GM18861 (cell line): ENCODE measurements at regions not wholly inside any gene's neighbourhood (a gene's known extent, or its start where the extent isn't known, plus 50 kb on each side); places are given as distances from the start of the nearest gene placed in this dataset.
"Not testable (repeated sequence)": the region's sequence is repeated elsewhere in the genome, so short reads cannot be mapped to it uniquely, and the experiment has no call there.

Experiments
- ATAC-seq: cut with Tn5 transposase; IDR thresholded peaks from one replicate; pipeline ENCODE4 v1.9.1; 2021; ENCODE audit not compliant: unreplicated experiment

- ATAC-seq = no peak
These were observed 73.0 kb downstream of the GBP6 start for GRCh38 chr1:89436856-89437255.

- ATAC-seq = not testable (repeated sequence)
These were observed 74.4 kb downstream of the GBP6 start for GRCh38 chr1:89438301-89438700.

DNA sequence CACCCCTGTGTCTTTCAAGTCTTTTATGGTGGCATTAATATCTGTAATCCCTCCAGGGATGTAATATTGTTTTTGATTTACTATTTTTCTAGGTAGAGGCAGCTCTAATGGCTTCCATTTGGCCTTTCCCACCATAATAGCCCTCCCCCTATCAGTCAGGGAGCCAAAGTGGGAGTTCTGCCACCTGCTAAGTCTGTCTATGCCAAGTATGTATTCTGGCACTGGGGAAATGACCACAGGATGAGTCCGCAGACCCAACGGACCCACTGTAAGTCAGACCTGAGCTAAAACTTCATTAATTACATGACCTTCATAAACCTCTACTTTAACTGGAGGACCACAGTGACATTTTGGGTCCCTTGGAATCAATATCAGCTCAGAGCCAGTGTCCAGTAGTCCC is 77.1 kb downstream of the GBP6 start:
- ATAC-seq = no peak

DNA sequence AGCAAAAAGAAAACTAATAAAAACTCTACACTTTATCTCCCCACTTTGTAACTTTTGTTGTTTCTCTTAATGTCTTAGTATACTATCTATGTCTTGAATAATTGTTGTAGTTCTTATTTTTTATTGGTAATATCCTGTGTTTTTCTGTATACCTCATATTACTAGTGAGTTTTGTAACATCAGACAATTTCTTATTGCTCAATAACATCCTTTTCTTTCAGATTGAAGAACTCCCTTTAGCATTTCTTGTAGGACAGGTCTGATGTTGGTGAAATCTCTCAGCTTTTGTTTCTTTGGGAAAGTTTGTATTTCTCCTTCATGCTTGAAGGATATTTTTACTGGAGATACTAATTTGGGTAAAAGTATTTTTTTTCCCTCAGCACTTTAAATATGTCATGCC is 79.8 kb upstream of the LRRC8B start:
- ATAC-seq = no peak

- no peak for ATAC-seq
These were observed 73.6 kb upstream of the LRRC8B start for GRCh38 chr1:89451011-89451410.

GRCh38 chr1:89453123-89453972 is 71.3 kb upstream of the LRRC8B start:
- ATAC-seq = no peak

GRCh38 chr1:89454845-89455521 is 69.6 kb upstream of the LRRC8B start:
- ATAC-seq = no peak

- no peak for ATAC-seq
These were observed 67.6 kb upstream of the LRRC8B start for GRCh38 chr1:89457046-89457445.

DNA sequence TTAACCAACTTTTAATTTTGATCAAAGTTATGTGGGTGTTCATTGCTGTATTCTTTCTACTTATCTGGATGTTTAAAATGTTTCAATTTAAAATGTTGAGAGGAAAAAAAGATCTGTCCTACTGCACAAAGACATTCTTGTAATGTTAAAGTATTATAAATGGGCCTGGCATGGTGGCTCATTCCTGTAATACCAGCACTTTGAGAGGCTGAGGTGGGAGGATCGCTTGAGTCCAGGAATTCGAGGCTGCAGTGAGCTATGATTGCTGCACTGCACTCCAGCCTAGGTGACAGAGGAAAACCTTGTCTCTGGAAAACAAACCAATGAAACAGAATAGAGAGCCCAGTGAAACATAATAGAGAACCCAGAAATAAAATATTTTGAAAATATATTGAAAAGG is 65.5 kb upstream of the LRRC8B start:
- no peak for ATAC-seq

- no peak for ATAC-seq
These were observed 64.3 kb upstream of the LRRC8B start for GRCh38 chr1:89460325-89460724.

DNA sequence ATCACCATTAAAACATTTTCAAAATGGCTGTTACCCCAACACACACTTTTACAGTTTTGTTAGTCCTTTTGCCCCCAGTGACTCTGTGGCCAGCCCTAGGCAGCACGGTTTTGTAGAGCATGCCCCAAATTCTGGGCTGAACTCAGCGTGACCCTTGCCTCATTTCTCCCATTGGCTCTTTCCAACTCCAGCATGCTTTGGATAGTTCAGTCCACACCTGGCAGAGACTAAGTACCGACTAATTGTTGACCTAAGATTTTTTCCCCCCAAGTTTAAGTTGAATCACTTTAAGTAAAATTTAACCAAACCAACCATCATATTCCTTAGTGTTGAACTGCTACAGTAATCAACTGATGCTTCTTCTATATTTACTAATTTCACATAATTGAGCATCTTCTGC is 62.4 kb upstream of the LRRC8B start:
- no peak for ATAC-seq

- no peak for ATAC-seq
These were observed 60.6 kb upstream of the LRRC8B start for GRCh38 chr1:89464008-89464407.

DNA sequence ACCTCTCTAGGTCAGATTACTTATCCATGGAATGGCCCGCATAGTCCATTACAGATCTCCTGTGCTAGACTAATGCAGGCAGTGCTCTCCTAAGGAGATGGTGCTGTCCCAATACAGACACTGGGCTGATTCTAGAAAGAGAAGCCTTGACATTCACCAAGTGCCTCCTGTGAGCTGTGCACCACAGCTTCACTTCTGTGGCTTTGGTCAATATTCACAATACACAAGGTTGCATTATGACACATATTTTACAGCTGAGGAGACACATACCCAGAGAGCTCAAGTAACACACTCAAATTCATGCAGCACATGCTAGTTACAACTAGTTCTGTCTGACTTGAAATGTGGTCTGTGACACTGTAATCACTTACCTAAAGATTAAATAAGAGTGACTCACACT is 59.4 kb upstream of the LRRC8B start:
- ATAC-seq = peak; percentile 77

- ATAC-seq = no peak
These were observed 58.2 kb upstream of the LRRC8B start for GRCh38 chr1:89466307-89466930.

- no peak for ATAC-seq
These were observed 52.4 kb upstream of the LRRC8B start for GRCh38 chr1:89472253-89472652.

GRCh38 chr1:89472886-89473417 is 51.7 kb upstream of the LRRC8B start:
- ATAC-seq = no peak
